GM12891 (cell line): ENCODE measurements at regions not wholly inside any gene's neighbourhood (a gene's known extent, or its start where the extent isn't known, plus 50 kb on each side); places are given as distances from the start of the nearest gene placed in this dataset.

Source experiments
- POLR2A ChIP-seq: IDR thresholded peaks from 2 replicates; pipeline ENCODE4 v1.6.1; 2011; ENCODE audit warnings: low read depth, low read length, control low read depth
- SPI1 ChIP-seq: IDR thresholded peaks from 2 replicates; pipeline ENCODE4 v1.6.1; 2011; ENCODE audit warnings: low read depth, low read length, control low read depth

- TF ChIP-seq POLR2A (no peak), SPI1 (no peak)
Observed at GRCh38 chr12:76186131-76186906, 101.8 kb upstream of the NAP1L1 start.
